ENCODE measurements at regions not wholly inside any gene's neighbourhood (a gene's known extent, or its start where the extent isn't known, plus 50 kb on each side); places are given as distances from the start of the nearest gene placed in this dataset.

DNA sequence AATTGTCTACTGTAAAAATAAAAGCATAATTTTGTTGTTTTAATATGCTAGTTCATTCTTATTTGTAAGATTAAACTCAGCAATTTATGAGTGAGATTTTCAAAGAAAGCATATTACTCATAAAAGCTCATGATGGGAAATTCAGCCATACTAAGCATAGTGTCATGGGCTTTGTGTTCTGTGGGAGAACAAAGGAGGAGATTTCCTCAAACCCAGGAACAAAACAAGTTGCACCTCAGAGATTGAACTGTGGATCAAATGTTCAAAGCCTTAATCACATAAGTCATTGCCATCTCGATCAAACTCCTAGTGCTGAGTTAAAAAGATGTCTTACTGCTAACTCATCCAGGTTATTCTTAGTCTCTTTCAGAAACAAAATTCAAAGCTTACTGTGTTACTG is 85.6 kb upstream of the PDZRN3 start:
- H3K4me3 ChIP-seq (ENCODE audit: low read depth, low read length) = no peak overlapping the region
- DNase-seq (ENCODE audit: low read depth) = no peak
- TF ChIP-seq CTCF (IDR thresholded peaks at IDR 0.05; ENCODE audit: insufficient read depth, low read length) = no peak

- no peak for TF ChIP-seq CTCF (IDR thresholded peaks at IDR 0.05; ENCODE audit: insufficient read depth, low read length)
- DNase-seq (ENCODE audit: low read depth) = no peak
- no peak overlapping the region for H3K4me3 ChIP-seq (ENCODE audit: low read depth, low read length)
Measured at GRCh38 chr3:73709712-73710111, 85.0 kb upstream of the PDZRN3 start.

- no peak for DNase-seq (ENCODE audit: low read depth)
- TF ChIP-seq CTCF (IDR thresholded peaks at IDR 0.05; ENCODE audit: insufficient read depth, low read length) = no peak
- no peak overlapping the region for H3K4me3 ChIP-seq (ENCODE audit: low read depth, low read length)
Measured at GRCh38 chr3:73708956-73709355, 84.2 kb upstream of the PDZRN3 start.

DNA sequence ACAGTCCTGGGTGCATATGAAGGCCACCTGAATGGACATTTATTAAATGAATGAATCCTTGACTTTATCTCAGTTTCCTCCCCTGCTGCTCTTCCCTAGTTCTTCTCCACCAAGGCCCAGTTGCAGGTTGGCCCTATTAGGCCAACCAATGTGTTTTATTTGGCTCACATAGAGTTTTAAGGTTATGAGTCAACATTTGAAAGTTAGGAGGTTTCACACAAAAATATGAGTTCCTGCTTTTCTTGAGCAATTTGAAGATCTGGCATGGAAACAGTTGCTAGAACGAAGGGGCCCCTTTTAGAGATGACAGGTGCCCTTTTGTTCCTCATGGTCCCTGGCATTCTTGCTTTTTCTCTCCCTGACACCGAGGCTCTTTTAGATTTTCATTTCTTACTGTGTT is 83.0 kb upstream of the PDZRN3 start:
- H3K4me3 ChIP-seq (ENCODE audit: low read depth, low read length) = no peak overlapping the region
- TF ChIP-seq CTCF (IDR thresholded peaks at IDR 0.05; ENCODE audit: insufficient read depth, low read length) = no peak
- DNase-seq (ENCODE audit: low read depth) = peak; percentile 66

DNA sequence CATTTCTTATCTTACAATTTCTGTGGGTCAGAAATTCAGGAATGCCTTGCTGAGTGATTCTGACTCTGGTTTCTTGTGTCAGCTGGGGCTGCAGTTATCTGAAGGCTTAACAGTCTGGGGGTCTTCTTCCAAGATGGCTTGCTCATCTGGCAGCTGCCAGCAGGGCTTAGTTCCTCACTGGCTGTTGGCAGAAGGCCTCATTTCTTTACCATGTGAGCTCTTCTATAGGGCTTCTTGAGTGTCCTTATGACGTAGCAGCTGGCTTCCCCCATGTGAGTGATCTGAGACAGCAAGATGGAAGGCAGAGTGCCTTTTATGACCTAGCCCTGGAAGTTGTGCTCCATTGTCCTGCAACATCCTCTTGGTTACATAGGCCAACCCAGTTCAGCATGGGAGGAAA is 82.0 kb upstream of the PDZRN3 start:
- H3K4me3 ChIP-seq (ENCODE audit: low read depth, low read length) = no peak overlapping the region
- no peak for TF ChIP-seq CTCF (IDR thresholded peaks at IDR 0.05; ENCODE audit: insufficient read depth, low read length)
- no peak for DNase-seq (ENCODE audit: low read depth)

GRCh38 chr3:73705792-73706191 is 81.1 kb upstream of the PDZRN3 start:
- no peak for TF ChIP-seq CTCF (IDR thresholded peaks at IDR 0.05; ENCODE audit: insufficient read depth, low read length)
- no peak overlapping the region for H3K4me3 ChIP-seq (ENCODE audit: low read depth, low read length)
- no peak for DNase-seq (ENCODE audit: low read depth)

DNA sequence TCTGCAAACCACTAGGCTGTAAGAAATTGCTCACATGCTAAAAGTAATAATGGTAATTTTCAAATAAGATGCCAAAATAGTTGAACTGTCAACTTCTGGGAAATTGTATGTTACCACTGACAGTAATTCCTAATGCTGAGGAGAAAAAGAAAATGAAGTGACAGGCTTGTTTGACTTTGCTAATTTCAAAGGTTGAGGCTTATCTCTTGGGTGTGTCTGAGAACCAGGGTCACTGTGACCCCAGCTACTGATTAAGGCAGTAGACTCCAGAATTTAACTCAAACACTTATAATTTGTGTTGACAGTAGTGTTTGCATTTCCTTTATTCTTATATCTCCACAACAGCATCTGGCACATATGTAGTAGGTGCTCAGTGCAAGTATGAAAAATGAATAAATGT is 74.6 kb upstream of the PDZRN3 start:
- no peak for TF ChIP-seq CTCF (IDR thresholded peaks at IDR 0.05; ENCODE audit: insufficient read depth, low read length)
- no peak for DNase-seq (ENCODE audit: low read depth)
- no peak overlapping the region for H3K4me3 ChIP-seq (ENCODE audit: low read depth, low read length)
